H4 (cell line): ENCODE measurements at regions not wholly inside any gene's neighbourhood (a gene's known extent, or its start where the extent isn't known, plus 50 kb on each side); places are given as distances from the start of the nearest gene placed in this dataset.
A peak's percentile ranks its signal among the peaks of the same experiment; 100 is the strongest.
"Not testable (repeated sequence)": the region's sequence is repeated elsewhere in the genome, so short reads cannot be mapped to it uniquely, and the experiment has no call there.

ENCODE experiments used
- DNase-seq: peaks from one replicate; pipeline ENCODE4 v3.0.0-alpha.2; 2015; ENCODE audit warnings: low spot score

- no peak for DNase-seq
Observed at GRCh38 chr16:14384745-14385144, 245.3 kb downstream of the PARN start.

- DNase-seq: not testable (repeated sequence)
Observed at GRCh38 chr16:14383844-14384243, 246.2 kb downstream of the PARN start.

GRCh38 chr16:14378689-14379467 lies 251.2 kb downstream of the PARN start:
- DNase-seq: no peak

- no peak for DNase-seq
Observed at GRCh38 chr16:14378131-14378551, 251.9 kb downstream of the PARN start.

GRCh38 chr16:14377326-14377725 lies 252.7 kb downstream of the PARN start:
- DNase-seq: no peak

- no peak for DNase-seq
Observed at GRCh38 chr16:14375132-14375491, 254.9 kb downstream of the PARN start.

- DNase-seq: no peak
Observed at GRCh38 chr16:14374451-14375131, 255.5 kb downstream of the PARN start.

- DNase-seq: no peak
Observed at GRCh38 chr16:14373896-14374295, 256.2 kb downstream of the PARN start.

GRCh38 chr16:14373406-14373805 lies 256.7 kb downstream of the PARN start:
- DNase-seq: no peak

GRCh38 chr16:14372471-14372870 lies 257.6 kb downstream of the PARN start:
- DNase-seq: no peak

- DNase-seq: no peak
Observed at GRCh38 chr16:14371778-14372431, 258.2 kb downstream of the PARN start.

- DNase-seq: no peak
Observed at GRCh38 chr16:14370736-14371234, 259.3 kb downstream of the PARN start.

GRCh38 chr16:14369734-14370598 lies 260.1 kb downstream of the PARN start:
- DNase-seq: no peak

- DNase-seq: no peak
Observed at GRCh38 chr16:14368399-14368798, 261.7 kb downstream of the PARN start.

- DNase-seq: no peak
Observed at GRCh38 chr16:14366974-14367707, 262.9 kb downstream of the PARN start.

- DNase-seq: no peak
Observed at GRCh38 chr16:14366447-14366846, 263.6 kb downstream of the PARN start.

GRCh38 chr16:14365200-14365851 lies 264.7 kb downstream of the PARN start:
- DNase-seq: peak; percentile 38

- peak; percentile 72 for DNase-seq
Observed at GRCh38 chr16:14364386-14365199, 265.5 kb downstream of the PARN start.

GRCh38 chr16:14364112-14364385 lies 266.0 kb downstream of the PARN start:
- DNase-seq: no peak
